ENCODE measurements at regions not wholly inside any gene's neighbourhood (a gene's known extent, or its start where the extent isn't known, plus 50 kb on each side); places are given as distances from the start of the nearest gene placed in this dataset.

GRCh38 chr12:59070322-59070933 is 150.1 kb upstream of the LRIG3 start:
- H2AFZ ChIP-seq (replicated peaks; ENCODE audit: low read length, poor library complexity), result no peak overlapping the region
- peak overlapping the region; percentile 23; the same call in 1 of the 2 replicates for H2BK120ac ChIP-seq (ENCODE audit: low read depth, low read length)
- no peaks in the 10 kb centered on the region for H3K9me1 ChIP-seq (ENCODE audit: insufficient read depth, low read length)
- no peak overlapping the region; the same call in 1 of the 2 replicates for H4K5ac ChIP-seq (ENCODE audit: low read depth, low read length)
- H3K4me1 ChIP-seq (ENCODE audit: control insufficient read depth, insufficient read depth, low read length), result peaks cover 3% of the 10 kb centered on the region; the same call in 1 of the 2 replicates
- H4K20me1 ChIP-seq (ENCODE audit: insufficient read depth, low read length), result no peaks in the 10 kb centered on the region
- H3K27me3 ChIP-seq (ENCODE audit: control insufficient read depth, insufficient read depth, low read length), result no peaks in the 10 kb centered on the region
- H2BK15ac ChIP-seq (ENCODE audit: low read depth, low read length), result no peak overlapping the region
- TF ChIP-seq RCOR1 (IDR thresholded peaks at IDR 0.05; ENCODE audit: insufficient replicate concordance, low read length), result no peak
- no peak for TF ChIP-seq NFE2L2 (IDR thresholded peaks at IDR 0.05; ENCODE audit: low read depth, low read length)
- ATAC-seq (ENCODE audit: low read depth), result no peak
- no peak overlapping the region for H3K23ac ChIP-seq (ENCODE audit: low read depth, low read length)
- no peak overlapping the region for H3K9ac ChIP-seq (ENCODE audit: low read depth, low read length)
- no peak overlapping the region for H2AK9ac ChIP-seq (replicated peaks; ENCODE audit: low read depth, low read length, poor library complexity)
- H3K36me3 ChIP-seq (ENCODE audit: control insufficient read depth, insufficient read depth, low read length), result no peaks in the 10 kb centered on the region
- in situ Hi-C loops (cut with MboI; ENCODE audit: low sequenced_read_pairs), result no loop called here
- H3K27ac ChIP-seq (ENCODE audit: insufficient read depth, low read length), result no peak overlapping the region
- no peak for DNase-seq
- H3K18ac ChIP-seq (ENCODE audit: low read depth, low read length), result peak overlapping the region; percentile 80; the same call in 1 of the 2 replicates
- H2AK5ac ChIP-seq (ENCODE audit: low read depth, low read length), result no peak overlapping the region
- intact Hi-C loops (cut with micrococcal nuclease), result no loop called here
- ChIA-PET CTCF (interaction anchor here (0.6 kb wide), 1 partner anchor 12 kb away, joined by 3 read pairs; no protein-coding TSS in a partner anchor), POLR2A (ENCODE audit: unreplicated experiment) (interaction anchor here (0.5 to 0.7 kb wide), 2 partner anchors 58 to 573 kb away, joined by 3 to 4 read pairs; no protein-coding TSS in a partner anchor)
- no peak overlapping the region for H4K91ac ChIP-seq (ENCODE audit: insufficient read depth, low read depth, low read length)
- no peaks in the 10 kb centered on the region for H3K9me3 ChIP-seq (ENCODE audit: control insufficient read depth, insufficient read depth, low read length)
- H3K4ac ChIP-seq (ENCODE audit: low read depth, low read length), result no peak overlapping the region
- no peak overlapping the region for H2BK20ac ChIP-seq (ENCODE audit: low read depth, low read length)
- H3K4me2 ChIP-seq (ENCODE audit: low read depth, low read length), result 0 out of 2 replicates have a peak overlapping the region, but pooled peaks have one; percentile 61
- peak overlapping the region in 1 of 2 experiments; percentile 48; a peak in 3 of 4 replicates for H4K8ac ChIP-seq (ENCODE audit: low read depth in 2 of 2, low read length in 2 of 2)
- no TSS peak for BruUV-seq (replicated peaks)
- H2BK5ac ChIP-seq (ENCODE audit: low read depth, low read length, poor library complexity, severe bottlenecking), result peak overlapping the region; percentile 59
- no peak overlapping the region for H3K14ac ChIP-seq (replicated peaks; ENCODE audit: low read depth, low read length)
- H3K56ac ChIP-seq (ENCODE audit: extremely low read depth, insufficient read depth, low read length), result no peak overlapping the region
- no peak overlapping the region for H3K4me3 ChIP-seq (ENCODE audit: insufficient read depth, low read depth, low read length)
- no CpG with 5 or more reads among the region's 3 CpGs for WGBS, 2 experiments (ENCODE audit: extremely low coverage in 2 of 2, insufficient read length in 1 of 2)
- H3K79me1 ChIP-seq (ENCODE audit: low read depth in 1 of 2, low read length in 2 of 2), result no peaks in the 10 kb centered on the region
- dilution Hi-C loops (cut with HindIII; ENCODE audit: low sequenced_read_pairs, unreplicated experiment), result no loop called here

All from IMR-90 (cell line).